Heart left ventricle (tissue), 13 donors: ENCODE measurements at regions not wholly inside any gene's neighbourhood (a gene's known extent, or its start where the extent isn't known, plus 50 kb on each side); places are given as distances from the start of the nearest gene placed in this dataset.

Experiments used
- CTCF ChIP-seq, 12 donors: fragments of 200-600 bp; sonication (generic) in 4 of 12; IDR thresholded peaks; one replicate each; pipeline versions ENCODE4 v1.5.0 to v1.8.0; 2018 to 2022; ENCODE audit warnings: antibody characterized with exemption in 12 of 12, mild to moderate bottlenecking in 5 of 12
- POLR2A ChIP-seq, 2 donors: fragments of 450-650 bp; IDR thresholded peaks; one replicate each; pipeline ENCODE4 v1.6.1; 2017; ENCODE audit warnings: antibody characterized with exemption in 2 of 2, mild to moderate bottlenecking in 2 of 2, moderate library complexity in 2 of 2
- donor health status: ischemic (EF 13 %, LVEDD 7.1; RV severe dilation, severe dysfunction).
- donor health status: DM: no; HTN: yes; CAD: no.
- donor health status: DM: no; HTN: no; CAD: no.
- donor health status: ischemic (EF 25% LVEDD 6.9; RV normal size, moderate dysfunction).
- donor health status: ischemic (EF 25% LVEDD 5.7; RV mildly dilated, moderate dysfunction).
- donor health status: ischemic (EF 35%, LVEDD 5.7; RV mildly dilated, moderate dysfunction).
- donor health status: nonischemic (EF 11% LVEDD 7.7; RV severe dilation, severe dysfunction).
- donor health status: DM: yes; HTN: yes; CAD: no.
- donor health status: PGD.
- donor health status: ischemic (EF 29% LVEDD 5.4; RV normal size, mild dysfunction).
- donor health status: nonischemic (EF 23%, LVEDD 6.1; RV moderate dilation, normal function).

- TF ChIP-seq CTCF (IDR thresholded peaks at IDR 0.05): no peak
- no peak for TF ChIP-seq POLR2A (IDR thresholded peaks at IDR 0.05)
Measured at GRCh38 chr3:88225326-88226008, 75.7 kb downstream of the C3orf38 start.
